ENCODE measurements at regions not wholly inside any gene's neighbourhood (a gene's known extent, or its start where the extent isn't known, plus 50 kb on each side); places are given as distances from the start of the nearest gene placed in this dataset.

DNA sequence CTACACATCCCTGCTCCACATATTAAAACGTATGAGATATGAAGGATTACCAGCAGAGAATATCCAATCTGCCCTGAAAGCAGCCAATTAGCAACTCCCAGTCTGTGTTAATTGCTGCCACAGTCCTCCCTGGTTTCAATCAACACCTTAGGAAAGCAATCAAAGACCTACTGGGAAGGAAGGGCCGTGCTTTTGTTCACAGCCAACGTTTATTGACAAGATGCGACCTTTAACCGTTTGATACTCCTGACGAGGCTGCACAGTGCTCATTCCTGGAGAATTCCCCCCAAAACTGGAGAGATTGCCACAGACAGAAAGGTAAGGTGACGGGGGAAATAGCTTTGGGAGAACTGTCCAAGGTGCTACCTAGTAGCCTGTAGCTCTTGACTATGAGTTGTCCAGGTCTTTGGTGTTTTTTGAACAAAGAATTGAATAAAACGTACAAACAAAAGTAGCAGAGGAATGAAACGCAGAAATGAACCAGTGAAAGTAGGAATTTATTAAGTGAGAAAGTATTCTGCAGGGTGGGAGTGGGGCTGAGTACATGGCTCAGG lies 596.5 kb downstream of the NLGN4X start:
- BruUV-seq (replicated peaks): no TSS peak
- Histone ChIP-seq H3K9me1 (replicated peaks; ENCODE audit: control insufficient read depth, extremely low read depth, insufficient read depth, low read length) (no peaks in the 10 kb centered on the region), H3K27me3 (ENCODE audit: control insufficient read depth in 2 of 2, insufficient read depth in 2 of 2, low read length in 2 of 2) (no peaks in the 10 kb centered on the region), H2AFZ (ENCODE audit: low read depth, low read length) (no peak overlapping the region), H3K4me3 (replicated peaks in 1 of 3; ENCODE audit: insufficient read depth in 1 of 3, low read depth in 1 of 3, low read length in 3 of 3) (no peak overlapping the region), H3K9me3 (replicated peaks; ENCODE audit: control insufficient read depth, insufficient read depth, low read length) (no peaks in the 10 kb centered on the region), H3K36me3 (ENCODE audit: control insufficient read depth in 2 of 2, extremely low read depth in 1 of 2, insufficient read depth in 2 of 2, low read length in 2 of 2) (no peaks in the 10 kb centered on the region), H4K20me1 (replicated peaks; ENCODE audit: control insufficient read depth, extremely low read depth, insufficient read depth, low read length) (no peaks in the 10 kb centered on the region), H3K4me2 (ENCODE audit: insufficient read depth, low read length) (no peak overlapping the region), H3K79me2 (ENCODE audit: control insufficient read depth, insufficient read depth, low read length) (no peaks in the 10 kb centered on the region), H3K9ac (replicated peaks; ENCODE audit: extremely low read depth, insufficient read depth, low read length) (no peak overlapping the region), H3K4me1 (ENCODE audit: control insufficient read depth, extremely low read depth, insufficient read depth, low read length) (no peaks in the 10 kb centered on the region), H3K27ac (ENCODE audit: insufficient read depth, low read depth, low read length) (no peak overlapping the region)
- FAIRE-seq (no peak), DNase-seq (ENCODE audit: low read depth, low spot score) (no peak)
- CTCF ChIA-PET: no interaction called here
- TF ChIP-seq MYC (IDR thresholded peaks at IDR 0.05; ENCODE audit: low read depth, low read length) (no peak), JUN (IDR thresholded peaks at IDR 0.05; ENCODE audit: borderline replicate concordance, insufficient read depth, insufficient read length, low read depth) (no peak)
- dilution Hi-C loops (cut with MboI; ENCODE audit: extremely low pct_ligation_motif_present, low sequenced_read_pairs): no loop called here
- POLR2A ChIA-PET: no interaction called here
- intact Hi-C loops (cut with micrococcal nuclease): no loop called here

DNA sequence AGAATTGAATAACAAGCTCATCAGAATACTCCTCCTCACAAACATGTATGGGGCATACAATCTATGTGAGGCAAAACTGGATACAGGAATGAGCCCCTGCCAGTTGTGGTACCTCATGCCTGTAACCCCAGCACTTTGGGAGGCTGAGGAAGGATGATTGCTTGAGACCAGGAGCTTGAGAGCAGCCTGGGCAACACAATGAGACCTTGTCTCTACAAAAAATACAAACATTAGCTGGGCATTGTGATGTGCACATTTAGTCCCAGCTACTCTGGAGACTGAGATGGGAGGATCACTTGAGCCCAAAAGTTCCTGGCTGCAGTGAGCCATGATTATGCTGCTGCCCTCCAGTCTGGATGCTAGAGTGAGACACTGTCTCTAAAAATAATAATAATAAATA lies 611.0 kb downstream of the NLGN4X start:
- no peak overlapping the region for H2AFZ ChIP-seq (ENCODE audit: low read depth, low read length)
- intact Hi-C loops (cut with micrococcal nuclease): no loop called here
- no peaks in the 10 kb centered on the region for H3K36me3 ChIP-seq (ENCODE audit: control insufficient read depth in 2 of 2, extremely low read depth in 1 of 2, insufficient read depth in 2 of 2, low read length in 2 of 2)
- H3K9me1 ChIP-seq (replicated peaks; ENCODE audit: control insufficient read depth, extremely low read depth, insufficient read depth, low read length): no peaks in the 10 kb centered on the region
- no peak overlapping the region for H3K4me3 ChIP-seq (replicated peaks in 1 of 3; ENCODE audit: insufficient read depth in 1 of 3, low read depth in 1 of 3, low read length in 3 of 3)
- dilution Hi-C loops (cut with MboI; ENCODE audit: extremely low pct_ligation_motif_present, low sequenced_read_pairs): no loop called here
- H4K20me1 ChIP-seq (replicated peaks; ENCODE audit: control insufficient read depth, extremely low read depth, insufficient read depth, low read length): no peaks in the 10 kb centered on the region
- CTCF ChIA-PET: no interaction called here
- TF ChIP-seq EZH2 (IDR thresholded peaks at IDR 0.05; ENCODE audit: borderline replicate concordance, low read depth, low read length, severe bottlenecking): no peak
- TF ChIP-seq MYC (IDR thresholded peaks at IDR 0.05; ENCODE audit: low read depth, low read length): no peak
- no peak for TF ChIP-seq GATA2 (IDR thresholded peaks at IDR 0.05; ENCODE audit: insufficient read depth, insufficient read length, low read depth, low read length)
- H3K9ac ChIP-seq (replicated peaks; ENCODE audit: extremely low read depth, insufficient read depth, low read length): no peak overlapping the region
- no peaks in the 10 kb centered on the region for H3K27me3 ChIP-seq (ENCODE audit: control insufficient read depth in 2 of 2, insufficient read depth in 2 of 2, low read length in 2 of 2)
- BruUV-seq (replicated peaks): no TSS peak
- no peaks in the 10 kb centered on the region for H3K4me1 ChIP-seq (ENCODE audit: control insufficient read depth, extremely low read depth, insufficient read depth, low read length)
- H3K27ac ChIP-seq (ENCODE audit: insufficient read depth, low read depth, low read length): no peak overlapping the region
- POLR2A ChIA-PET: no interaction called here
- H3K4me2 ChIP-seq (ENCODE audit: insufficient read depth, low read length): no peak overlapping the region
- H3K79me2 ChIP-seq (ENCODE audit: control insufficient read depth, insufficient read depth, low read length): no peaks in the 10 kb centered on the region
- DNase-seq (ENCODE audit: low read depth, low spot score) (no peak), FAIRE-seq (no peak)
- no peaks in the 10 kb centered on the region for H3K9me3 ChIP-seq (replicated peaks; ENCODE audit: control insufficient read depth, insufficient read depth, low read length)
